ENCODE measurements at regions not wholly inside any gene's neighbourhood (a gene's known extent, or its start where the extent isn't known, plus 50 kb on each side); places are given as distances from the start of the nearest gene placed in this dataset.

DNA sequence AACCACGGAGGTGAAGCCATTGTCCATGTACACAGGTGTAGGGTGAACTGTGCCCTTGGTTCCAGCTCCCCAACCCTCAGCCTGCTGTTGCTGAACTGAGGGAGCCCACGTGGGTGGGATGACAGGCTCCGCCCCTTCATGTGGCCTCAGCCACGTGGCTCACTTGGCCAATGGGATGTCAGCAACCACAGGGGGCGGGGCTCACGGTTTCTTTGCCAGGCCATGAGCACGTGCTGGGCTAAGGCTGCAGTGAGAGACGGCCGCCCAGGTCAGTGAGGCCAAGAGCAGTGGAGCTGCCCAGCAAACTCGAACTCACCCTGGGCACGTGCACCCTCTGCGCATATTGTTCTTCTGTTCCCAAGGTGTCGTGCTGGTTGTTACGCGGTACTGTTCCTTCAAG, 282.6 kb downstream of the IRF8 start:
- ChIA-PET POLR2A (no interaction called here), CTCF (no interaction called here)
- no peak overlapping the region for H3K4me3 ChIP-seq (ENCODE audit: low read depth, low read length)
- TF ChIP-seq CTCF (IDR thresholded peaks at IDR 0.05; ENCODE audit: insufficient read depth, low read length, missing control alignments), result no peak
- no peak for DNase-seq (ENCODE audit: low read depth, low spot score)

DNA sequence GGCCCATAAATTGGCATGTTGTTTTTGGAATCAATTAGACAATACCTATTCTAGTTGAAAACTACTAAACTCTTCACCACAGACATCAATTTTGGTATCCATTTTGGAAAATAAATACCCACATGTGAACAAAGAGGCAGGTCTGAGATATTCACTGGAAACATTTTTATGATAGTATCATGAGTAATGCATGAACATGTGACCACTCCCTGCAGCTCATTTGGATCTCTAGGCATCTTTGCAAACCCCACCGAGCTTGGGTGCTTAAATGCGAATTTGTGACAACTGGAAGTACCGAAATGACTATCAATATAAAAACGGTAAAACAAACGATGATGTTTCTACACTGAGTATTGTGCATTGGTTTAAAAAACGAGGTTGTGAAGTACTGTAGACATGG, 285.2 kb downstream of the IRF8 start:
- H3K4me3 ChIP-seq (ENCODE audit: low read depth, low read length), result no peak overlapping the region
- no peak for TF ChIP-seq CTCF (IDR thresholded peaks at IDR 0.05; ENCODE audit: insufficient read depth, low read length, missing control alignments)
- ChIA-PET POLR2A (interaction anchor here (0.6 kb wide), 1 partner anchor 42 kb away, joined by 3 read pairs; no protein-coding TSS in a partner anchor), CTCF (no interaction called here)
- no peak for DNase-seq (ENCODE audit: low read depth, low spot score)

- no peak for DNase-seq (ENCODE audit: low read depth, low spot score)
- H3K4me3 ChIP-seq (ENCODE audit: low read depth, low read length), result no peak overlapping the region
- ChIA-PET CTCF (no interaction called here), POLR2A (interaction anchor here (0.6 kb wide), 1 partner anchor 43 kb away, joined by 3 read pairs; no protein-coding TSS in a partner anchor)
- TF ChIP-seq CTCF (IDR thresholded peaks at IDR 0.05; ENCODE audit: insufficient read depth, low read length, missing control alignments), result no peak
These were observed 286.1 kb downstream of the IRF8 start for GRCh38 chr16:86185089-86185488.

DNA sequence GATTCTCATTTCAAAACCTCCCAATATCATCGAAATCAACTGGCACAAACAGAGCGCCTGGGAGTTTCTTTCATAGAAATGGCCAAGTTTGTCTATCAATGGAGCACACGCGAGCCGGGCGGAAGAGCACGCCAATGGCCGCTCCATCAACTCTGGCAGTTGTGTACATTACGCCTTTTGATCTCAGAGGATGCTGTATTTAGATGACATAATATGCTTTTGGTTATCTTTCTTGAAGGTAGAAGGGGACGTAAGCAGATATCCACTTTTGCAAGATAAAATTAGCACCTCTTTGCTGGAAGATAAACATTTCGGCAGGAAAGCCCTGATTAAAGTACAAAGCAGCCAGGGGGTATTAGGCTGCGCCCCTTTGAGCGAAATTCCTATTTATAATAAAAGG, 287.4 kb downstream of the IRF8 start:
- ChIA-PET CTCF (no interaction called here), POLR2A (no interaction called here)
- no peak for DNase-seq (ENCODE audit: low read depth, low spot score)
- no peak overlapping the region for H3K4me3 ChIP-seq (ENCODE audit: low read depth, low read length)
- TF ChIP-seq CTCF (IDR thresholded peaks at IDR 0.05; ENCODE audit: insufficient read depth, low read length, missing control alignments), result no peak

GRCh38 chr16:86189934-86190333, 291.0 kb downstream of the IRF8 start:
- CTCF ChIA-PET, result no interaction called here
- DNase-seq (ENCODE audit: low read depth, low spot score), result no peak
- no peak for TF ChIP-seq CTCF (IDR thresholded peaks at IDR 0.05; ENCODE audit: insufficient read depth, low read length, missing control alignments)
- H3K4me3 ChIP-seq (ENCODE audit: low read depth, low read length), result no peak overlapping the region
- POLR2A ChIA-PET, result no interaction called here

DNA sequence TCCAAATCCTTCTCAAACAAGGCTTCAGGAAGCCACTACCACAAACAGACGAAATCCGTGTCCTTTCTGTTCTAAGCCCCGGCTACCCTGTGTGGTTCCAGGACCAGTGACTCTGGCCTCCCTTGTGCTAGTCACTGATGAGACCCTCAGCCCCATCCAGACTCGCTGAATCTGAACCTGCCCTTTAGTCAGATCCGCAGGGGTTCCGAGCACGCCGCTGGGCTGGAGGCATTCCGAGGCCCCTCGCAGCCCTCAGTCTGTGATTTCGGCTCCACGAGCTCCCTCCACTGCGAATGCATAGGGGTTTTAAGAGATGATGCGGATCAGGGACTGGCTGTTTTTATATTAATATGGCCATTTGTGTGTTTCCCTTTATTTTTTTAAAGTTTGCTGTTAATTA, 292.7 kb downstream of the IRF8 start:
- no peak overlapping the region for H3K4me3 ChIP-seq (ENCODE audit: low read depth, low read length)
- POLR2A ChIA-PET, result no interaction called here
- CTCF ChIA-PET, result interaction anchor here (1.6 kb wide), 1 partner anchor 326 kb away, joined by 3 read pairs; no protein-coding TSS in a partner anchor

More for the DNA sequence above, 292.7 kb downstream of the IRF8 start:
- no peak for DNase-seq (ENCODE audit: low read depth, low spot score)
- no peak for TF ChIP-seq CTCF (IDR thresholded peaks at IDR 0.05; ENCODE audit: insufficient read depth, low read length, missing control alignments)

Measured in AG04449 (cell line).